Peyer's patch (tissue), 4 donors: ENCODE measurements at regions not wholly inside any gene's neighbourhood (a gene's known extent, or its start where the extent isn't known, plus 50 kb on each side); places are given as distances from the start of the nearest gene placed in this dataset.

Experiments used
- POLR2A ChIP-seq, 2 donors: fragments of 450-650 bp; IDR thresholded peaks; one replicate each; pipeline ENCODE4 v1.5.1; 2017; ENCODE audit warnings: antibody characterized with exemption in 2 of 2, mild to moderate bottlenecking in 2 of 2, moderate library complexity in 2 of 2
- TF ChIP-seq, protein P1 (sequence below), 6 experiments: fragments of 450-650 bp in 4 of 6; fragments of 200-600 bp in 2 of 6; sonication (generic) in 1 of 6; IDR thresholded peaks; one replicate each; pipeline ENCODE4 v1.5.1; 2017 to 2019; ENCODE audit warnings: antibody characterized with exemption in 6 of 6, mild to moderate bottlenecking in 3 of 6, moderate library complexity in 1 of 6

DNA sequence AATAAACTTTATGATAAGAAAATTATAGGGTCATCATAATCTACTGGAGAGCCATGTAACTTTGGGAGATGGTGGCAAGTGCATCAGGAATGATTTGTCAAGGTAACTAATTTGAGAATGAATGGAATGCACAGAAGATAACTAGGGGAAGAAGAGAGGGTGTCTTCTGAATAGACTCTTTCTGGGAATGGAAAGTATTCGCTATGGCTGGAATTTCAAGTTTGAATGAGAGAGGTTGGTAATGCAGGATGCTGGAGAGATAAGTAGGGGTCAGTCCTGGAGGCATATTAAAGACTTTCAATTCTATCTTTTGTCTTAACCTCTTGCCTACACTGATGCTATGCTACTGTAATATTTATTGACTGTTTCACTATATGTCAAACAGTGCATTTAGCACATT is 714.2 kb downstream of the CETN3 start:
- TF ChIP-seq, protein P1, sequence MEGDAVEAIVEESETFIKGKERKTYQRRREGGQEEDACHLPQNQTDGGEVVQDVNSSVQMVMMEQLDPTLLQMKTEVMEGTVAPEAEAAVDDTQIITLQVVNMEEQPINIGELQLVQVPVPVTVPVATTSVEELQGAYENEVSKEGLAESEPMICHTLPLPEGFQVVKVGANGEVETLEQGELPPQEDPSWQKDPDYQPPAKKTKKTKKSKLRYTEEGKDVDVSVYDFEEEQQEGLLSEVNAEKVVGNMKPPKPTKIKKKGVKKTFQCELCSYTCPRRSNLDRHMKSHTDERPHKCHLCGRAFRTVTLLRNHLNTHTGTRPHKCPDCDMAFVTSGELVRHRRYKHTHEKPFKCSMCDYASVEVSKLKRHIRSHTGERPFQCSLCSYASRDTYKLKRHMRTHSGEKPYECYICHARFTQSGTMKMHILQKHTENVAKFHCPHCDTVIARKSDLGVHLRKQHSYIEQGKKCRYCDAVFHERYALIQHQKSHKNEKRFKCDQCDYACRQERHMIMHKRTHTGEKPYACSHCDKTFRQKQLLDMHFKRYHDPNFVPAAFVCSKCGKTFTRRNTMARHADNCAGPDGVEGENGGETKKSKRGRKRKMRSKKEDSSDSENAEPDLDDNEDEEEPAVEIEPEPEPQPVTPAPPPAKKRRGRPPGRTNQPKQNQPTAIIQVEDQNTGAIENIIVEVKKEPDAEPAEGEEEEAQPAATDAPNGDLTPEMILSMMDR (IDR thresholded peaks at IDR 0.05), result no peak
- TF ChIP-seq POLR2A (IDR thresholded peaks at IDR 0.05), result no peak
